ENCODE measurements at regions not wholly inside any gene's neighbourhood (a gene's known extent, or its start where the extent isn't known, plus 50 kb on each side); places are given as distances from the start of the nearest gene placed in this dataset.

- no peak for TF ChIP-seq CTCF (IDR thresholded peaks at IDR 0.05)
- TF ChIP-seq POLR2A (IDR thresholded peaks at IDR 0.05) = no peak
Observed at GRCh38 chr5:89722538-89722937, 687.0 kb downstream of the CETN3 start.
